ENCODE measurements at regions not wholly inside any gene's neighbourhood (a gene's known extent, or its start where the extent isn't known, plus 50 kb on each side); places are given as distances from the start of the nearest gene placed in this dataset.

GRCh38 chr1:218669431-218669830 lies 324.3 kb downstream of the TGFB2 start (continued):
- no peak for TF ChIP-seq UBTF (IDR thresholded peaks at IDR 0.05; ENCODE audit: borderline replicate concordance in 1 of 2, low read depth in 2 of 2, low read length in 2 of 2)
- TF ChIP-seq ZNF717 (CRISPR knock-in tag; IDR thresholded peaks at IDR 0.05), result no peak
- TF ChIP-seq NR2C1 (IDR thresholded peaks at IDR 0.05), result no peak
- TF ChIP-seq NR2C1 (tag; IDR thresholded peaks at IDR 0.05), result no peak
- TF ChIP-seq CEBPB (tag; IDR thresholded peaks at IDR 0.05), result no peak
- no peak for TF ChIP-seq TFE3 (CRISPR knock-in tag; IDR thresholded peaks at IDR 0.05)
- TF ChIP-seq, protein P1, sequence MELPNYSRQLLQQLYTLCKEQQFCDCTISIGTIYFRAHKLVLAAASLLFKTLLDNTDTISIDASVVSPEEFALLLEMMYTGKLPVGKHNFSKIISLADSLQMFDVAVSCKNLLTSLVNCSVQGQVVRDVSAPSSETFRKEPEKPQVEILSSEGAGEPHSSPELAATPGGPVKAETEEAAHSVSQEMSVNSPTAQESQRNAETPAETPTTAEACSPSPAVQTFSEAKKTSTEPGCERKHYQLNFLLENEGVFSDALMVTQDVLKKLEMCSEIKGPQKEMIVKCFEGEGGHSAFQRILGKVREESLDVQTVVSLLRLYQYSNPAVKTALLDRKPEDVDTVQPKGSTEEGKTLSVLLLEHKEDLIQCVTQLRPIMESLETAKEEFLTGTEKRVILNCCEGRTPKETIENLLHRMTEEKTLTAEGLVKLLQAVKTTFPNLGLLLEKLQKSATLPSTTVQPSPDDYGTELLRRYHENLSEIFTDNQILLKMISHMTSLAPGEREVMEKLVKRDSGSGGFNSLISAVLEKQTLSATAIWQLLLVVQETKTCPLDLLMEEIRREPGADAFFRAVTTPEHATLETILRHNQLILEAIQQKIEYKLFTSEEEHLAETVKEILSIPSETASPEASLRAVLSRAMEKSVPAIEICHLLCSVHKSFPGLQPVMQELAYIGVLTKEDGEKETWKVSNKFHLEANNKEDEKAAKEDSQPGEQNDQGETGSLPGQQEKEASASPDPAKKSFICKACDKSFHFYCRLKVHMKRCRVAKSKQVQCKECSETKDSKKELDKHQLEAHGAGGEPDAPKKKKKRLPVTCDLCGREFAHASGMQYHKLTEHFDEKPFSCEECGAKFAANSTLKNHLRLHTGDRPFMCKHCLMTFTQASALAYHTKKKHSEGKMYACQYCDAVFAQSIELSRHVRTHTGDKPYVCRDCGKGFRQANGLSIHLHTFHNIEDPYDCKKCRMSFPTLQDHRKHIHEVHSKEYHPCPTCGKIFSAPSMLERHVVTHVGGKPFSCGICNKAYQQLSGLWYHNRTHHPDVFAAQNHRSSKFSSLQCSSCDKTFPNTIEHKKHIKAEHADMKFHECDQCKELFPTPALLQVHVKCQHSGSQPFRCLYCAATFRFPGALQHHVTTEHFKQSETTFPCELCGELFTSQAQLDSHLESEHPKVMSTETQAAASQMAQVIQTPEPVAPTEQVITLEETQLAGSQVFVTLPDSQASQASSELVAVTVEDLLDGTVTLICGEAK (IDR thresholded peaks at IDR 0.05), result no peak
- TF ChIP-seq, protein P1 (CRISPR knock-in tag; IDR thresholded peaks at IDR 0.05), result no peak
- no peak for TF ChIP-seq SNRNP70 (optimal IDR thresholded peaks at IDR 0.05; ENCODE audit: low read depth, low read length)
- no peak for TF ChIP-seq DDX20 (tag; IDR thresholded peaks at IDR 0.05; ENCODE audit: low read depth)
- TF ChIP-seq ZBTB12 (CRISPR knock-in tag; IDR thresholded peaks at IDR 0.05), result no peak
- TF ChIP-seq ZNF696 (CRISPR knock-in tag; conservative IDR thresholded peaks at IDR 0.05), result no peak
- TF ChIP-seq TBL1XR1 (IDR thresholded peaks at IDR 0.05; ENCODE audit: low read length in 2 of 2), result no peak
- TF ChIP-seq SIN3B (IDR thresholded peaks at IDR 0.05; ENCODE audit: low read depth), result no peak
- no peak for TF ChIP-seq NR2C2 (CRISPR knock-in tag; IDR thresholded peaks at IDR 0.05)
- no peak for TF ChIP-seq NR2C2 (tag; IDR thresholded peaks at IDR 0.05)
